ENCODE measurements at regions not wholly inside any gene's neighbourhood (a gene's known extent, or its start where the extent isn't known, plus 50 kb on each side); places are given as distances from the start of the nearest gene placed in this dataset.

DNA sequence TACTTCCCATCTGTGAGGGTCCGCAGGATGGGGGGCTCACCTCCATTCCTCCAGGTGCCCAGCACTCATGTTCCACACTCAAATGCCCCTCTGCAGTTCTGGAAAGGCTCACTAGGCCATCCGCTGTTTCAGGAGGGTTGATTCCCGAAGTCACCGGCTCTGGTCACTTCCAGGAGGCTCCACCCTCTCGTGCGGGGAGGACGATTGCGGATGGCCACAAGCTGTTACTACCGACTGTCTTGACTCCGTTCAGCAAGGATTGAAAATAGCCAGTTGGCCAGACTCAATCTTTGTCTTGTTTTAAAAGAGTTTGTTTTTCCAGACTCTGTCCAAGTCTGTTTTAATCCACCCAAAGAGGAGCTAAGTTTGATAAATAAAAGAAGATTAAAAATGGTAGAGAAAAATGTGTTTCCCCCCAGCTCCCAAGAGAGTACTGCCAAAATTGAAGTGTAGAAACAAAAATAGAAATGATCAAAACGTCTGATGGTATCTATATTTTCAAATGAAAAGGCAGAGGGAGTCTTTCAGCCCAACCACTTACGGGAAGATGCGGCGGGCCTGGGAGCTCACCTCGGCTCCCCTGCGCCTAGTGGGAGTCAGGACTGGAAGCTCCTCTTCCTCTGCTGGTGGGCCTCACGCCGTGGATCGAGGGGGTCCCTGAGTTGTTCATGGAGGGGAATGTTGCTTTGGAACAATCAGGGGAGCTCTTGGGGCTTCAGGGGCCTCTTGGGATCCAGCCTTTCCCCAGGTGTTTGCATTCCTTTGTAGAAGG is 1280.8 kb downstream of the BRD1 start:
- Histone ChIP-seq H3K23ac (ENCODE audit: low read depth, low read length) (no peak overlapping the region), H3K9me3 (ENCODE audit: control insufficient read depth, insufficient read depth, low read length) (peaks cover 71% of the 10 kb centered on the region), H2AK5ac (ENCODE audit: low read depth, low read length) (no peak overlapping the region), H3K9me1 (ENCODE audit: insufficient read depth, low read length) (no peaks in the 10 kb centered on the region), H3K14ac (replicated peaks; ENCODE audit: low read depth, low read length) (no peak overlapping the region), H3K4me3 (ENCODE audit: insufficient read depth, low read depth, low read length) (no peak overlapping the region), H3K4me1 (ENCODE audit: control insufficient read depth, insufficient read depth, low read length) (no peaks in the 10 kb centered on the region), H2AFZ (replicated peaks; ENCODE audit: low read length, poor library complexity) (no peak overlapping the region), H2AK9ac (replicated peaks; ENCODE audit: low read depth, low read length, poor library complexity) (no peak overlapping the region), H3K4me2 (ENCODE audit: low read depth, low read length) (no peak overlapping the region), H3K56ac (ENCODE audit: extremely low read depth, insufficient read depth, low read length) (no peak overlapping the region), H2BK5ac (ENCODE audit: low read depth, low read length, poor library complexity, severe bottlenecking) (no peak overlapping the region), H2BK120ac (ENCODE audit: low read depth, low read length) (no peak overlapping the region), H3K27ac (ENCODE audit: insufficient read depth, low read length) (no peak overlapping the region), H4K91ac (ENCODE audit: insufficient read depth, low read depth, low read length) (no peak overlapping the region), H3K79me1 (ENCODE audit: low read depth in 1 of 2, low read length in 2 of 2) (no peaks in the 10 kb centered on the region), H4K20me1 (ENCODE audit: insufficient read depth, low read length) (no peaks in the 10 kb centered on the region), H3K27me3 (ENCODE audit: control insufficient read depth, insufficient read depth, low read length) (no peaks in the 10 kb centered on the region), H4K8ac (ENCODE audit: low read depth in 2 of 2, low read length in 2 of 2) (no peak overlapping the region), H4K5ac (ENCODE audit: low read depth, low read length) (no peak overlapping the region), H2BK15ac (ENCODE audit: low read depth, low read length) (no peak overlapping the region), H3K4ac (ENCODE audit: low read depth, low read length) (no peak overlapping the region), H2BK20ac (ENCODE audit: low read depth, low read length) (no peak overlapping the region), H3K9ac (ENCODE audit: low read depth, low read length) (no peak overlapping the region), H3K18ac (ENCODE audit: low read depth, low read length) (no peak overlapping the region), H3K36me3 (ENCODE audit: control insufficient read depth, insufficient read depth, low read length) (no peaks in the 10 kb centered on the region)
- ChIA-PET CTCF (no interaction called here), POLR2A (ENCODE audit: unreplicated experiment) (no interaction called here)
- TF ChIP-seq MXI1 (IDR thresholded peaks at IDR 0.05; ENCODE audit: borderline replicate concordance, low read depth, low read length) (no peak), SMC3 (IDR thresholded peaks at IDR 0.05; ENCODE audit: low read depth, low read length) (no peak), FOS (IDR thresholded peaks at IDR 0.05; ENCODE audit: low read depth, low read length) (no peak), BHLHE40 (IDR thresholded peaks at IDR 0.05; ENCODE audit: low read depth, low read length) (no peak), RFX5 (IDR thresholded peaks at IDR 0.05; ENCODE audit: low read depth, low read length) (no peak), MAFK (IDR thresholded peaks at IDR 0.05; ENCODE audit: low read depth, low read length) (no peak), CEBPB (IDR thresholded peaks at IDR 0.05; ENCODE audit: low read depth, low read length) (no peak), CHD1 (IDR thresholded peaks at IDR 0.05; ENCODE audit: low read depth, low read length) (no peak), RAD21 (IDR thresholded peaks at IDR 0.05; ENCODE audit: low read length) (no peak), RCOR1 (IDR thresholded peaks at IDR 0.05; ENCODE audit: insufficient replicate concordance, low read length) (no peak), POLR2A (IDR thresholded peaks at IDR 0.05; ENCODE audit: low read depth, low read length) (no peak), MAZ (IDR thresholded peaks at IDR 0.05; ENCODE audit: borderline replicate concordance, low read depth, low read length) (no peak)
- TF ChIP-seq, protein P1, sequence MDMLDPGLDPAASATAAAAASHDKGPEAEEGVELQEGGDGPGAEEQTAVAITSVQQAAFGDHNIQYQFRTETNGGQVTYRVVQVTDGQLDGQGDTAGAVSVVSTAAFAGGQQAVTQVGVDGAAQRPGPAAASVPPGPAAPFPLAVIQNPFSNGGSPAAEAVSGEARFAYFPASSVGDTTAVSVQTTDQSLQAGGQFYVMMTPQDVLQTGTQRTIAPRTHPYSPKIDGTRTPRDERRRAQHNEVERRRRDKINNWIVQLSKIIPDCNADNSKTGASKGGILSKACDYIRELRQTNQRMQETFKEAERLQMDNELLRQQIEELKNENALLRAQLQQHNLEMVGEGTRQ (IDR thresholded peaks at IDR 0.05; ENCODE audit: low read depth, low read length), result no peak
- TF ChIP-seq, protein P2, sequence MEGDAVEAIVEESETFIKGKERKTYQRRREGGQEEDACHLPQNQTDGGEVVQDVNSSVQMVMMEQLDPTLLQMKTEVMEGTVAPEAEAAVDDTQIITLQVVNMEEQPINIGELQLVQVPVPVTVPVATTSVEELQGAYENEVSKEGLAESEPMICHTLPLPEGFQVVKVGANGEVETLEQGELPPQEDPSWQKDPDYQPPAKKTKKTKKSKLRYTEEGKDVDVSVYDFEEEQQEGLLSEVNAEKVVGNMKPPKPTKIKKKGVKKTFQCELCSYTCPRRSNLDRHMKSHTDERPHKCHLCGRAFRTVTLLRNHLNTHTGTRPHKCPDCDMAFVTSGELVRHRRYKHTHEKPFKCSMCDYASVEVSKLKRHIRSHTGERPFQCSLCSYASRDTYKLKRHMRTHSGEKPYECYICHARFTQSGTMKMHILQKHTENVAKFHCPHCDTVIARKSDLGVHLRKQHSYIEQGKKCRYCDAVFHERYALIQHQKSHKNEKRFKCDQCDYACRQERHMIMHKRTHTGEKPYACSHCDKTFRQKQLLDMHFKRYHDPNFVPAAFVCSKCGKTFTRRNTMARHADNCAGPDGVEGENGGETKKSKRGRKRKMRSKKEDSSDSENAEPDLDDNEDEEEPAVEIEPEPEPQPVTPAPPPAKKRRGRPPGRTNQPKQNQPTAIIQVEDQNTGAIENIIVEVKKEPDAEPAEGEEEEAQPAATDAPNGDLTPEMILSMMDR (conservative IDR thresholded peaks at IDR 0.05; ENCODE audit: low read depth, low read length), result no peak
- TF ChIP-seq, protein P3, sequence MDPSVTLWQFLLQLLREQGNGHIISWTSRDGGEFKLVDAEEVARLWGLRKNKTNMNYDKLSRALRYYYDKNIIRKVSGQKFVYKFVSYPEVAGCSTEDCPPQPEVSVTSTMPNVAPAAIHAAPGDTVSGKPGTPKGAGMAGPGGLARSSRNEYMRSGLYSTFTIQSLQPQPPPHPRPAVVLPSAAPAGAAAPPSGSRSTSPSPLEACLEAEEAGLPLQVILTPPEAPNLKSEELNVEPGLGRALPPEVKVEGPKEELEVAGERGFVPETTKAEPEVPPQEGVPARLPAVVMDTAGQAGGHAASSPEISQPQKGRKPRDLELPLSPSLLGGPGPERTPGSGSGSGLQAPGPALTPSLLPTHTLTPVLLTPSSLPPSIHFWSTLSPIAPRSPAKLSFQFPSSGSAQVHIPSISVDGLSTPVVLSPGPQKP (IDR thresholded peaks at IDR 0.05; ENCODE audit: borderline replicate concordance, low read depth, low read length), result no peak
- no peak for DNase-seq
- intact Hi-C loops (cut with micrococcal nuclease), result no loop called here
- no TSS peak for BruUV-seq (replicated peaks)
- WGBS, 2 experiments (ENCODE audit: extremely low coverage in 2 of 2, insufficient read length in 1 of 2), result 90% methylated on average over 4 of the region's 19 CpGs; no CpG with 5 or more reads in 1 of the 2 experiments
- in situ Hi-C loops (cut with MboI; ENCODE audit: low sequenced_read_pairs), result no loop called here
- dilution Hi-C loops (cut with HindIII; ENCODE audit: low sequenced_read_pairs, unreplicated experiment), result no loop called here
- no peak for ATAC-seq (ENCODE audit: low read depth)

Data from IMR-90 (cell line).